Ovary (tissue), 3 donors: ENCODE measurements at regions not wholly inside any gene's neighbourhood (a gene's known extent, or its start where the extent isn't known, plus 50 kb on each side); places are given as distances from the start of the nearest gene placed in this dataset.

Experiments used
- EP300 ChIP-seq: sonication (generic); formaldehyde crosslinking; IDR thresholded peaks from one replicate; pipeline ENCODE4 v1.6.1; 2017; ENCODE audit warnings: antibody characterized with exemption
- POLR2A ChIP-seq: fragments of 450-650 bp; IDR thresholded peaks from one replicate; pipeline ENCODE4 v1.6.1; 2017; ENCODE audit warnings: antibody characterized with exemption, mild to moderate bottlenecking, moderate library complexity
- TF ChIP-seq, protein P1 (sequence below), 3 donors: fragments of 450-650 bp in 2 of 3; fragments of 200-600 bp in 1 of 3; IDR thresholded peaks; one replicate each; pipeline versions ENCODE4 v1.5.1 to v1.8.0; 2016 to 2022; ENCODE audit warnings: antibody characterized with exemption in 3 of 3, mild to moderate bottlenecking in 1 of 3
- donor health status: DM: no; HTN: no; CAD: no.

DNA sequence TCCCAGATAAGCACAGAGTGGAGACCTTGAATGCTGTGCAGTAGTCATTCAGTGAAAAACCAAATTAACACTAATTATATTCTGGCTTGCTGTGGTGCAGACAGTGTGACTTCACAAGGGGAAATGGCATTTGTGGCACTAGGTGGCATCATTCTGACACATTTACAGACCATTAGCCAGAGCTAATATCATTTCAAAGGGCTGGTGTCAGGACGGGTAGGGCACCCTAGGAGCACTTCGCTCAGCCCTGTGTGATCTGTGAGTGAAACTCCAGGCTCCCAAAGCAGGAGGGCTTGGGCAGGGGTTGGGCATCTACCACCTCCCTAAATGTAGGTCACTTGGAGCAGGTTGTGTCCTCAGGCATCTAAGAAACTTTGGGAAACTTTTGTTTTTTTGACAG, 555.8 kb downstream of the PKHD1 start:
- TF ChIP-seq, protein P1, sequence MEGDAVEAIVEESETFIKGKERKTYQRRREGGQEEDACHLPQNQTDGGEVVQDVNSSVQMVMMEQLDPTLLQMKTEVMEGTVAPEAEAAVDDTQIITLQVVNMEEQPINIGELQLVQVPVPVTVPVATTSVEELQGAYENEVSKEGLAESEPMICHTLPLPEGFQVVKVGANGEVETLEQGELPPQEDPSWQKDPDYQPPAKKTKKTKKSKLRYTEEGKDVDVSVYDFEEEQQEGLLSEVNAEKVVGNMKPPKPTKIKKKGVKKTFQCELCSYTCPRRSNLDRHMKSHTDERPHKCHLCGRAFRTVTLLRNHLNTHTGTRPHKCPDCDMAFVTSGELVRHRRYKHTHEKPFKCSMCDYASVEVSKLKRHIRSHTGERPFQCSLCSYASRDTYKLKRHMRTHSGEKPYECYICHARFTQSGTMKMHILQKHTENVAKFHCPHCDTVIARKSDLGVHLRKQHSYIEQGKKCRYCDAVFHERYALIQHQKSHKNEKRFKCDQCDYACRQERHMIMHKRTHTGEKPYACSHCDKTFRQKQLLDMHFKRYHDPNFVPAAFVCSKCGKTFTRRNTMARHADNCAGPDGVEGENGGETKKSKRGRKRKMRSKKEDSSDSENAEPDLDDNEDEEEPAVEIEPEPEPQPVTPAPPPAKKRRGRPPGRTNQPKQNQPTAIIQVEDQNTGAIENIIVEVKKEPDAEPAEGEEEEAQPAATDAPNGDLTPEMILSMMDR (IDR thresholded peaks at IDR 0.05): no peak
- TF ChIP-seq EP300 (no peak), POLR2A (no peak)
